ENCODE measurements at regions not wholly inside any gene's neighbourhood (a gene's known extent, or its start where the extent isn't known, plus 50 kb on each side); places are given as distances from the start of the nearest gene placed in this dataset.

DNA sequence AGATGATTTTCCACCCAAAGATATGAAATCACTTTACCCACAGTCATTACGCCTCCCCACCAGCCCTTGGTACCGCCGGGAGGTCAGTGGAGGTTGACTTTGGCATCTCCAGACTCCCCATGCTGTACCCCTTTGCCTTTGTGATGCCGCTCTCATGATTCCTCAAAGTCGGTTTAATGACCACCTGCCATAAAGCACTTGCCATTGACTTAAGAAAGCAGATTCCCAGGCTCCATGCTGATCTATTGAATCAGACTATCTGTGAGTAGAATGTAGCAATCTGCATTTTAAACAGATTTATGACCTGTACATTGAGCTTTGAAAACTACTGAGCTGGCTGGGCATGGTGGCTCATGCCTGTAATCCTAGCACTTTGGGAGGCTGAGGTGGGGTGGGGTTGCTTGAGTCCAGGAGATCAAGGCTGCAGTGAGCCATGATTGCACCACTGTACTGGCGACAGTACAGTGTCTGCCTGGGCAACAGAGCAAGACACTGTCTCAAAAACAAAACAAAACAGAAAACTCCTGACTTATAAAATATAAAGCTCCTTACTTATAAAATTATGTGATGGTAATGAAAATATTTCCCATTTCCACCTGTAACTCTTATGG is 235.2 kb downstream of the KLF5 start:
- no peak for DNase-seq

DNA sequence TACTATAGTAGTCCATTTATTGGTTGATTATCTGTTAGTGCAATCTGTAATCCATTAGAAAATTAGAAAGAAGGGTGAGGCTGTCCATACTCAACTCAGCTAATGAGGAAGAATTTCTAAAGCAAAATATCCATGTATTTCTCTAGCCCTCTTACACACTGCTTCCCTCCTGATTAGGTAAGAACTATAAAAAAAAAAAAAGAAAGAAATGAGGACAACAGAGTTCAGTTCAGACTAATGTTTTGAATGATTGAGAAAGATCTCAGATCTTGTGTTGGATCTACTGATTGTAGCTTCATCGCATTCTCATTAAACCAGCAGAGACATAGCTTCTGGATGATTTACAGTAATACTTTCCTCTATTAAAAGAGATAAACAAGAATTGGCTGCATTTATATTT is 233.3 kb downstream of the KLF5 start:
- DNase-seq: no peak

DNA sequence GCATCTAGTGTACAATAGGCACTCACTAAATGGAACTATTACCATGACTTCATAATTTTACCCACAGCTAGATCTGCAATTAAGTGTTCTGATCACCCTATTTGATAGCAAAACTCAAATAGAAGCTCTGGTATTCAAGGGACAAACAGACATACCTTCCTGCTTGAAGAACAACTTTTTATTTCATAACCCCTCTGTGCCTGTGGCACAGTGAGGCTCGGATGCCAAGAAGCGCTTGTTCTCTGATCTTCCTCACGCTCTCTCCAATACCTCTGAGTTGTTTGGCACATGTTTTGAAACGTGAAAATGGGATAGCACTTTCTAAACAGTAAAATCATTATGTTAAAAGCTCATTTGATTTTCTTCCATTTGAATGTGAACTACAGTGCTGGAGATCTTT is 232.0 kb downstream of the KLF5 start:
- no peak for DNase-seq

DNA sequence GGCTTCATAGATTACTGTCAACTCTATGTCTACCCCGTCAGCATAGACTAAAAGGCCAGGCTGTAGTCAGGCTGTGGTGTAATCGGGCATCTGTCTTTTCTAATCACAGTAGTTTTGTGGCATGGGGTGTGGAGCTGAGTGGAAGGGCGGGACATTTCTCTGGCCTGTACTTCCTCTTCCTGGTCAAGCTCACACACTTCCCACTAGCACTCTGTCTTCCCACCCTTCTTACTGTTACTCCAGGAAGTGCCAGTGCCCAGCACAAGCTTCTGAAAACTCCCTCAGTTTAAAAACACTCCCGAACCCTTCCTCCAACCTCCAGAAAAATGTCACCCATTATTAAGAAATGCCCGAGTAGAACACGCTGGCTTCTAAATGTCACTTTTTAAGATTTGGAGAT is 229.8 kb downstream of the KLF5 start:
- DNase-seq: no peak

DNA sequence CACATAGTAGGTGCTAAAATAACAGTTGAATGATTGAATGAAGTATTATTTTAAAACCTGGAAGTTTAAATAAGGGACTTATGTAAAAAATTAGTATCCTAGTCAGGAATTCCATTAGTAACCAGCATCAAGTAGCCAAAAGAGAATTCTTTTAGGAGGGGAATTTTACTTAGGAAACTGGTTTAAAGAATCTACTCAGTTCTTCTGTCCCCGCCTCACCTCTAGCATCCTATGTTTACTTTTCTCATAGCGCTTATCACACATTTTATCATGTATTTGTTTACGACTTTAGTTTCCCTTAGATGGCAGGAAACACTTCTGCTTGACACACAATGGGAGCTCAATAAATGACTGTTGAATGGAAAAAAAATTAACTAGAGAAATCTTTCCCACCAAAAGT is 229.0 kb downstream of the KLF5 start:
- no peak for DNase-seq

DNA sequence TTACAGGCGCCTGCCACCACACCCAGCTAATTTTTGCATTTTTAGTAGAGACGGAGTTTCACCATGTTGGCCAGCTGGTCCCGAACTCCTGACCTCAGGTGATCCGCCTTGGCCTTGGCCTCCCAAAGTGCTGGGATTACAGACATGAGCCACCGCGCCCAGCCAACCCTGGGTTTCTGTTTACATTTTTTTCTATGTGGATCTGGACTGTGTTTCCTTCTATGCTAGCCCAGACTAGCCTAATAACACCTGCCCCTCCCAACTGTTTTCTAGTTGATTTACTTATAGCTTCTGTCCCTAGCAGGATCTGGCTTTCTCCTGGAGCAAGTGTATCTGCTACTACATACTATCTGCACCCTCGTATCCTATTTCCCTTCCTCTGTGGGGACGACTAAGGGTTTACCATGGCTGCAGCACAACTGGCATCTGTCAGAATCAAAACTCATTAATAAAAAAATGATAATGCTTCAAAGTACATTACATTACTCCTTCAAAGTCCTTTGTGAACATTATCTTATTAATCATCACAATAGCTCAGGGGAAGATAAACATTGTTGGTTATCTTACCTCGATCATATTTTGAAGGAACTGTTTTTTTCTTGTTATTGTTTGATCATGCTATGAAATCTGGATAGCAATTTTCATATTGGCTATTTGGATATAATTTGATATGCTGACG is 228.3 kb downstream of the KLF5 start:
- no peak for DNase-seq

DNA sequence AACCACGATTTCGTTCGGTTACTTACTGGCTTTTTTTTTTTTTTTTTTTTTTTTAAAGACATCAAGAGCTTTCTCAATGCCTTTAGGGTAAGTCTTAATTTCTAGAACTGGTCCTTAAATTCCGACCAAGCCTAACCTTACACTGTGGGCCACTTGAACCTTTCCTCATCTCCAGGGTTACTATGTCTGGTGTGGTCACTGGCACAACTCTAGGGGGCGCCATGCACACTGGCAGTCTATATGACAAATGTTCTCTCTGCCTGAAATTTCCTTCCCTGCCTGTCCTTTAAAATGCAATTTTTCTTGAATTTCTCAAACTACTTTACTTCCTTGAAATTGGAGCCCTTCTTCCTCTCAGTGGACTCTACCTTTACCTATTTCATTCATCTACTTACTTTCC is 227.4 kb downstream of the KLF5 start:
- no peak for DNase-seq

DNA sequence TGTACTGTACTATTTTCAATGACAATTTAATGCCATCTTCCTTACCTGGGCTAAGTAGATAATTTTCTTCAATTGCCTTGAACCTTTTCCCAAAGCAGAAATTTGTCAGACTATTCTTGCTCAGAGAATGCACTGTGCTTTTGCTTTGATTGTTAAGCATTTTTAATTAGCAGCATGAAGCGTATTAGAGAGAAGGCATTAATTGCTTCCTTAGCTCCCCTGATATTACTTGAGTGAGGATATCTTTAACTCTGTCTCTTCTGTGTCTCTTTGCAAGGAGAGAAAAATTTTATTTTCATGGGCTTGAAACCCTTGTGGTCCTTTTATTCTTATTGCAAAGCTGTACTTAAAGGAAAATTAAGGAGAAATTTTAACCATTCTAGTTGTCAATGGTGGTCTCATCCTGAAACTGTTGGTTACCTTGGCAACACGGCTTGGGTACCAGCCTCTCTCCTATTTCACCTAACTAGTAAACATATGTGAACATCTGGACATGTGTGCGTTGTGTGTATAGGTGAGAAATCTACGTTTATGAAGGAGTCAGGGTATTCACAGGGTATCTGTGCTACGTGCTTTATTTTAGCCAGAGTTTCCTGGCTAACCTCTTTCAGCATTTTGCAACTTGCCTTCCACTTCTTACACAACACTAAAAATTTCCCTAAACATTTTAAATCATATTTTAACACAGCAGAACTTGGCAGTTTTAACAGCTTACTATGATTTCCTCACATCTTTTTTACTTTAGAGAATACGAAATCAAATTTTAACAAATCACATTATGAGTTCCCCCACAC is 225.5 kb downstream of the KLF5 start:
- DNase-seq: no peak

DNA sequence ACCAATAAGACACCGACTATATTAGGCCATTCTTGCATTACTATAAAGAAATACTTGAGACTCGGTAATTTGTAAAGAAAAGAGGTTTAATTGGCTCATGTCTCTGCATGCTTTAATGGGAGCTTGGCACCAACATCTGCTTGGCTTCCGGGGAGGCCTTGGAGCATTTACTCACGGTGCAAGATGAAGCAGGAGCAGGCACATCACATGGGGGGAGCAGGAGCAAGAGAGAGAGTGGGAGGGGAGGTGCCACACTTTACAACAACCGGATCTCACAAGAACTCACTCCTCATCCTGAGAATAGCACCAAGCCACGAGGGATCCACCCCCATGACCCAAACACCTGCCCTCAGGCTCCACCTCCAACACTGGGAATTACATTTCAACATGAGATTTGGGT is 224.8 kb downstream of the KLF5 start:
- no peak for DNase-seq

DNA sequence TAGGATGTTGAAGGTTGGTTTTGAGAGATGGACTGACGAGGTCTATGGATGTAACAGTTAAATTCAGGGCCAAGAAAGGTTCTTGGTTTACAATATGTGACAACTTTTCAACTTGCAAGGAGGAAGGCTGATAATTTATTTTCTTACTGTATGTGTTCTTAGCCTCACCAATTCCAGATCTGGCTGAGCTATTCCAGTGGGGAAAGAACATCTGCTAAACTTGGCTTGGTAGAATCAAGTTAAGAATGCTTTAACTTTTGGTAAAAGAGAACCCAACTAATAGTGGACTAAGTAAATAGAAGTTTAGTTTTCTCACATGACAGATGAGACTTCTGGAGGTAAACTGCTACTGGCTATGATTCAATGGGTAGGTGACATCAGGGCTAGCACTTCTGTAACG is 222.9 kb downstream of the KLF5 start:
- DNase-seq: no peak

DNA sequence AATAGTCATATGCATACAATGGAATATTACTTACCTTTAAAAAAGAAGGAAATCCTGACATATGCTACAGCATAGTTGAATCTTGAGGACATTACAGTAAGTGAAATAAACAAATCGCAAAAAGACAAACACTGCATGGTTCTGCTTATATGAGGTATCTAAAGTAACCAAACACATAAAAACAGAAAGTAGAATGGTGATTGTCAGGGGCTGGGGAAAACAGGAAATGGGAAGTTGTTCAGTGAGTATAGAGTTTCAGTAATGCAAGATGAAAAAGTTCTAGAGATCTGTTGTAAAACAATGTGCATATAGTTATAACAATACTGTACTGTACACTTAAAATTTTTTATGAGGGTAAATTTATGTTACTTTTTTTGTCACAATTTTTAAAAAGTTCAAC is 219.4 kb downstream of the KLF5 start:
- DNase-seq: no peak

DNA sequence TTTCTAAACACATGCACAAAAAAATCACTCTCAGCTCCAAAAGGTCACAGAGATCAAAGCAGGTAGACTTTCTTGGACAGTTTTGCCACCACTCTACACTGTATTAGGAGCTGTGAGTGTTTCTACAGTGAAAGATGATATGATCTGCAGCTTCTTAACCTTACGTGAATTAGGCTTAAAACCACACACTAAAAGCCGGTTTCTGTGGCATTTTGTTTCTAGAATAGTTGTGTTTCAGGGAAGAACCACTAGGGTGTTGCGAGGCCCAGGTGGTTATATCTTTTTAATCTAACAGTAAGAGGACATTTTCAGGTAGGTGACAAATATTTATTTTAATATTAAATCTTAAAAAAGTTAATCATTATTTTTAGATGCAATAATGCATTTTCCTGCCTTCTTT is 216.4 kb downstream of the KLF5 start:
- no peak for DNase-seq

DNA sequence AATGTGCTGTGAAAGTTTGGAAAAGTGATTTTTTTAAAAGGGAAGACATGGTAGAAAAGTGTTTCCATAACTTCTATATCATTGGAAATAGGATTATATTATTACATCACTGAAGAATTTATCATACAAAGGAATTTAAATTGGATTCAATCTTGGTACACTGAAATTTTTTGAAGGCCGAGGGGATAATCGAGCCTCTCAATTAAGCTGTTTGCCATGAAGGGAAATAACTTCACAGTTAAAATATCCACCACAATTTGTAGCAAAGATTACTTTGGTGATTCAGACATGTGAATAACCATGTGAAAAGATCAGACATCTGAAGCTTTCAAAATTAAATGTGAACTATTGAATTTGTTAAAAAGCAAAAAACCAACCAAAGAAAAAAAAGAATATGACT is 215.3 kb downstream of the KLF5 start:
- no peak for DNase-seq

DNA sequence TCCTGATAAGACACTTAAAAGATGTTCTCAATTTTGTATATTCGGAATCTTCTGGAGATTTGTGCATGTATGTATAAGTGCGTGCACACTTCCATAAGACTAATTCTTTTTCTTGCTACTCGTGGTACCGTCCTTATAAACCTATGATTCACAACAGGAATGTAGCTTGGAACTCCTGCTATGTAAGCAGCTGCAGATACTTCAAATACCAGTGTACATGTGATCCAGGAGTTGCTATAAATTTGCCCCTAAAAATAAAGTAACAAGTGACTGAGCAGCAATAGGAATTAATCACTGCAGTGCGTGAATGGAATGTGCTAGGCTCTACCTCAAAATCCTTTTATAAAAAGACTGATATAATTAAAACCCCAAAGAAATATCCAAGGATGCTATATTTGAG is 214.9 kb downstream of the KLF5 start:
- no peak for DNase-seq

DNA sequence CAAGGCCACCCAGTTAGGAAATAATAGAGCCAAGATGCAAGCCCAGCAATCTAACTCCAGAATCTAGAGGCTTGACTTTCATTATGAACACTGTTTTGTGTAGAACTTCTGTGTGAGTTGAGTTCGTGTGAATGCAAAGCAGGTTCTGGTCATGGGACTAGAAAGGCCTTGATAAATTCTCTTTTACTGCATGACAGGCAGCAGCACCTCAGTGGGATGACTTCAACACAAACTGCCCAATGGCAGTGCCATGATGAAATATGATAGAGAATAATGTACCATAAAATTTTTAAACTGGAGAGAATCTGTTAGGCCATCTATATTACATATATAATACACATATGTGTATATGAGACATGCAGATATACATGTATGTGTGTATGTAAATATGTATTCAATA is 214.5 kb downstream of the KLF5 start:
- DNase-seq: no peak

DNA sequence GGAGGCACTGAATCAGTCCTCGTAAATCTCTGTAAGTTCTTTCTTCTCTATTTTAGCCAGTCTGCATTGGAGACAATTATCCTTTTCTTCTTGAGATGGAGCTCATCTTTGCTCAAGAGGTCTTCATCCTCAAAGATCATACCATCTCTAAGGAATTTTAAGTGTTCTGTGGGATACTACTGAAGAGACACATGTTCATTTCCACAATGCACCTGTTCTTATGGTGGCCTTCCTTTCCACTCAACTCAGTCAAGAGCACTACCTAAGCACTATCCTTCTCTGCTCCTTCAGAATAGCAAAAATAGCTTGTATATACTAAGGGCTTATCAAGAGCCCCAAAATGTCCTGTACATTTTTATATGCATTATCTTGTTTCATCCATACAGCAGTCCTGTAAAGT is 214.0 kb downstream of the KLF5 start:
- DNase-seq: no peak

DNA sequence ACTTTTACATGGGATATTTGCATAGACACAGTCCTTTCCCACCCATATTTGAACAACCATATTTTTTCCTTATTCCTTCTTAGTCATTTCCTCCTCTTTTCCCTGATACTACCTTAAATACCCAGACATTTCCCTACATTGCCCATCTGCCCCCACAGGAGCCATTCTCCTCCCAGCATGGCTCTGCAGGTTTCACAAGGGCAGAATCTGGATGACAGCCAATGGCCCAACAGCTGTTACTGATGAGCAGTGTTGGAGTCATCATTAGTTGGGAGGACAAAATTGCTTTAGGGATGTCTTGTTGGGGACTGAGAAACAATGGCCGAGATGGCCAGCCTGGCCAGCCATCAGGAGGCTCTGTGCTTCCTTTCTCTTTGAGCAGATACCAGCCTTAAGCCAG is 209.5 kb downstream of the KLF5 start:
- no peak for DNase-seq

DNA sequence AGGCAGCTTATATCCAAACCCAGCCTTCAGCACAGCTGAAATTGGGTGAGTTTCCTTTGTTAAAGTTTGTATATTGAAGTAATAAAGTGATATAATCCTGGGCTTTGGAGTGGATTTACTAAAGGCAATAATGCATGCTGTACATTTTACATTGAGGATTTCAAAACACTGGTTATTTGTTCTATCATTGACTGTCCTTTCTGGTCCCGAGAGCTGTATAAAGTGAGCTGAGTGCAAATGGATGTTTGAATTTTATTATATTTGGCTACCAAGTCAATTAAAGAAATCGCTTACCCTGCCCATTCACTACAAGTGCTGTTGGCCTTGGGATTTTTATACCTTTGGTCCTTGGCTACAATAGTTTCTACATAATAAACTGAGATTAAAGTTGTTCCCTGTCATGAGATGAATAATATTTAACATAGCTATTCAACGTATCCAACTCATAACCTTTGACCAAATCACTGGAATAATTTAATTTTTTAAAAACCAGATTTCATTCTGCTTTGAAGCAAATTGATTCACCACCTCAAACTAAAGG is 207.9 kb downstream of the KLF5 start:
- DNase-seq: no peak

DNA sequence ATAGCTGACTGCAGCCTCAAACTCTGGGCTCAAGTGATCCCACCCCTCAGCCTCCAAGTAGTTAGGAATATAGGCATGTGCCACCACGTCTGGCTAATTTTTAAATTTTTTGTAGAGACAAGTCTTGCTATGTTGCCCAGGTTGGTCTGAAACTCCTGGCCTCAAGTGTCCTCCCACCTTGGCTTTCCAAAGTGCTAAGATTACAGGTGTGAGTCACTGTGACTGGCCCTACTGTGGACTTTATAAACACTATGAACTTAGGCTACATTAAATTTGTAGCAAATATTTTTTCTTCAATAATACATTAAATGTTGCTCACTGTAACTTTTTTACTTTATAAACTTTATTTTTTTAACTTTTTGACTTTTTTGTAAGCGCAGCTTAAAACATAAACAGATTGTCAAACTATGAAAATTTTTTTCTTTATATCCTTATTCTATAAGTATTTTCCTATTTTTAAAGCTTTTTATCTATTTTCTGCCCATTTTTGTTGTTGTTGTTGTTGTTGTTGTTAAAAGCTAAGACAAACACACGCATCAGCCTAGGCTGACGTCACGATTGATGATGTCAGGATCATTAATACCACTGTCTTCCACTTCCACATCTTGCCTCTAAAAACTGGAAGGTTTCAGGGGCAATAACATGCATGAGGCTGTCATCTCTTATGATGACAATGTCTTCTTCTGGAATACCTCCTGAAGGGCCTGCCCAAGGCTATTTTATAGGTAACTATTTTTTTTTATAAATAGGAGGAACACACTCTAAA is 204.2 kb downstream of the KLF5 start:
- no peak for DNase-seq

DNA sequence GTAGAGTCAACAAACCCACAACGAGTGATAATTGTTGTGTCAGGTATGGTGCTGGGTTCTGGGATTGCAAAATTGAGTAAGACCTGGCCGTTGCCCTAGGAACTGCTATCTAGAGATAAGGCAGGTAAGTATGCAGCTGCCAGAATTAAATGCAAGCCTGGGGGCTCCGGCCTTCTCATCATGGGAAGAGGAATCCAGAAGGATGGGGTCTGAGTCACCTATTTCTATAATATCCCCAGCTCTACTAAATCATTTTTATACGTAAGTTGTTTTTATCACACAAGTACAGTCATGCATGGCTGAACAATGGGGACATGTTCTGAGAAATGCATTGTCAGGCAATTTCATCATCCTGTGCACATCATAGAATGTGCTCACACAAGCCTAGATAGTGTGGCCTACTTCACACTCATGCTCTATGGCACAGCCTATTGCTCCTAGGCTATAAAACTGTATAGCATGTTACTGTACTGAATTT is 203.0 kb downstream of the KLF5 start:
- no peak for DNase-seq

DNA sequence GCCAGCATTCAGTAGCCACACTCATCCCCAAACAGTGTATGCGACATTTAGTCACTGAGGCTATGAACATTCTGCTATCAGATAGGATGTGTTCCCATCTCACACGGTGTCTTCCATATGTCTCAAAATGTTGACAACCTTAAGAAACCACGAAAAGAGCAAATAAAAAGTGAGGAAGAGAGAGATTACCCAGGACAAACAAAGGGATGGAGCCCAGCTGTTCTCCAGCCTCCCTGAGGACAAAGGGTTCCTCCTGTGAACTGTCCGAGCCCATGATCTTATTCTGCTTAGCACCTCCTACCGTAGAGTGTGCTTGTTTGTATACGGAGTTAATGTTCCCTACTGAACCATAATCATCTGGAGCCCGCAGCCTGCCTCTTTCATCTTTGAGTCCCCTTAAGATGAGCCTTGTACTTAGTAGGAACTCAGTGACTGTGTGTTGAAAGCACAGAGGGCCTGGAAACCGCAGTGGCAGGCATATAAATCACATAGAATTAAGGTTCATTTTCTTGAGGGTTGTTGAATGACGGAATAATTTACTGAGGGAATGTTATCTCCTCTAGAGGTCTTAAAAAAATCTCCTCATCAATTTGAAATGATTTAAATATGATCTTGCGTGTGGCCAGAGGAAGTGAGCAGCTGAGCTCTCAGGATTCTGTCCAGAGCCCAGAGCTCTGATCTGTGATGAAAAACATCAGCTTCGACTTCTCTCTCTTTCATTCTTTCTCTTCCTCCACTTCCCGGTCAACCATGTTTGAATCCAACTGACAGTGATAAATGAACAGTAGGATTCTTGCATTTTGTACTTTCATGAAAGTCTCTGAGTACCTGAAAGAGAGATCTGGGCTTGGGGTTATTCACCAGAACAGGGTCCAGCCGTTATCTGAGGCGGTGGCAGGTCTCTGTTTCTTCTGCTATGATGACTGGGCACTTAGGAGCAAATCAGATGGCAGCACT is 200.5 kb downstream of the KLF5 start:
- no peak for DNase-seq

All from right lung (tissue), 2 donors.